Ishikawa (cell line): ENCODE measurements at regions not wholly inside any gene's neighbourhood (a gene's known extent, or its start where the extent isn't known, plus 50 kb on each side); places are given as distances from the start of the nearest gene placed in this dataset.

Experiments
- CEBPB ChIP-seq: IDR thresholded peaks from 2 replicates; pipeline ENCODE4 v1.6.1; 2012
- CREB1 ChIP-seq: IDR thresholded peaks from 2 replicates; pipeline ENCODE4 v1.6.1; 2012; ENCODE audit warnings: low read depth
- EGR1 ChIP-seq: IDR thresholded peaks from 2 replicates; pipeline ENCODE4 v1.6.1; 2012
- EP300 ChIP-seq: IDR thresholded peaks from 2 replicates; pipeline ENCODE4 v1.6.1; 2012; ENCODE audit warnings: borderline replicate concordance
- FOXM1 ChIP-seq: IDR thresholded peaks from 2 replicates; pipeline ENCODE4 v1.6.1; 2012; ENCODE audit warnings: low read depth, borderline replicate concordance
- MAX ChIP-seq: IDR thresholded peaks from 2 replicates; pipeline ENCODE4 v1.6.1; 2012
- NFIC ChIP-seq: IDR thresholded peaks from 2 replicates; pipeline ENCODE4 v1.6.1; 2012
- RAD21 ChIP-seq: IDR thresholded peaks from 2 replicates; pipeline ENCODE4 v1.6.1; 2012; ENCODE audit warnings: low read depth
- REST ChIP-seq: IDR thresholded peaks from 2 replicates; pipeline ENCODE4 v1.6.1; 2012; ENCODE audit warnings: low read depth, mild to moderate bottlenecking
- TAF1 ChIP-seq: IDR thresholded peaks from 2 replicates; pipeline ENCODE4 v1.6.1; 2012; ENCODE audit warnings: low read depth, mild to moderate bottlenecking
- TCF12 ChIP-seq: IDR thresholded peaks from 2 replicates; pipeline ENCODE4 v1.6.1; 2012; ENCODE audit warnings: low read depth
- TEAD4 ChIP-seq: IDR thresholded peaks from 2 replicates; pipeline ENCODE4 v1.6.1; 2012
- USF1 ChIP-seq: IDR thresholded peaks from 2 replicates; pipeline ENCODE4 v1.6.1; 2012
- YY1 ChIP-seq: IDR thresholded peaks from 2 replicates; pipeline ENCODE4 v1.6.1; 2012; ENCODE audit warnings: low read depth
- ZBTB7A ChIP-seq: IDR thresholded peaks from 2 replicates; pipeline ENCODE4 v1.6.1; 2012; ENCODE audit warnings: low read depth

- no peak for TF ChIP-seq FOXM1
- TF ChIP-seq YY1: no peak
These were observed 195.9 kb downstream of the HS3ST3A1 start for GRCh38 chr17:13405807-13406206.

- TF ChIP-seq CREB1: no peak
- TF ChIP-seq USF1: no peak
These were observed 196.6 kb downstream of the HS3ST3A1 start for GRCh38 chr17:13405080-13405479.

GRCh38 chr17:13403982-13404946, 197.5 kb downstream of the HS3ST3A1 start:
- TF ChIP-seq FOXM1: no peak
- no peak for TF ChIP-seq RAD21
- no peak for TF ChIP-seq EGR1
- TF ChIP-seq YY1: no peak
- no peak for TF ChIP-seq ZBTB7A
- TF ChIP-seq USF1: no peak
- no peak for TF ChIP-seq CREB1
- no peak for TF ChIP-seq NFIC
- TF ChIP-seq REST: no peak
- no peak for TF ChIP-seq CEBPB
- no peak for TF ChIP-seq TCF12
- no peak for TF ChIP-seq TAF1
- TF ChIP-seq MAX: no peak
- TF ChIP-seq TEAD4: no peak
- no peak for TF ChIP-seq EP300

GRCh38 chr17:13400491-13400890, 201.2 kb downstream of the HS3ST3A1 start:
- TF ChIP-seq TCF12 (no peak), EGR1 (no peak), TAF1 (no peak), ZBTB7A (no peak), CEBPB (no peak), CREB1 (no peak), YY1 (no peak), TEAD4 (no peak), EP300 (no peak), RAD21 (no peak), MAX (no peak), USF1 (no peak), REST (no peak), FOXM1 (no peak)

GRCh38 chr17:13398853-13399252, 202.9 kb downstream of the HS3ST3A1 start:
- no peak for TF ChIP-seq EP300
- no peak for TF ChIP-seq USF1
- TF ChIP-seq CREB1: no peak
- TF ChIP-seq REST: no peak
- TF ChIP-seq TCF12: no peak
- no peak for TF ChIP-seq ZBTB7A
- TF ChIP-seq EGR1: no peak
- no peak for TF ChIP-seq TEAD4
- no peak for TF ChIP-seq YY1
- TF ChIP-seq FOXM1: no peak
- TF ChIP-seq TAF1: no peak
- TF ChIP-seq NFIC: no peak
